ENCODE measurements at regions not wholly inside any gene's neighbourhood (a gene's known extent, or its start where the extent isn't known, plus 50 kb on each side); places are given as distances from the start of the nearest gene placed in this dataset.

- Histone ChIP-seq H3K79me2 (ENCODE audit: low read depth) (no peaks in the 10 kb centered on the region), H3K9me3 (ENCODE audit: insufficient read depth, low read depth) (no peaks in the 10 kb centered on the region), H3K36me3 (ENCODE audit: low read depth) (no peaks in the 10 kb centered on the region), H3K4me3 (no peak overlapping the region), H3K4me1 (replicated peaks; ENCODE audit: insufficient read depth) (peaks cover 14% of the 10 kb centered on the region), H3K27ac (no peak overlapping the region), H3K9me2 (ENCODE audit: insufficient read depth) (no peaks in the 10 kb centered on the region), H3F3A (ENCODE audit: insufficient read depth, low read depth) (no peaks in the 10 kb centered on the region), H3K4me2 (no peak overlapping the region), H2AFZ (no peak overlapping the region), H4K20me1 (ENCODE audit: insufficient read depth) (no peaks in the 10 kb centered on the region), H3K27me3 (ENCODE audit: insufficient read depth, low read depth) (peaks cover 67% of the 10 kb centered on the region)
- ChIA-PET POLR2A (ENCODE audit: unreplicated experiment) (no interaction called here), CTCF (interaction anchor here (0.6 kb wide), 1 partner anchor 576 kb away, joined by 4 read pairs; no protein-coding TSS in a partner anchor)
- no TSS peak for BruUV-seq (replicated peaks)
- no peak for TF ChIP-seq EZH2 (IDR thresholded peaks at IDR 0.05; ENCODE audit: low read depth)
- TF ChIP-seq, protein P1, sequence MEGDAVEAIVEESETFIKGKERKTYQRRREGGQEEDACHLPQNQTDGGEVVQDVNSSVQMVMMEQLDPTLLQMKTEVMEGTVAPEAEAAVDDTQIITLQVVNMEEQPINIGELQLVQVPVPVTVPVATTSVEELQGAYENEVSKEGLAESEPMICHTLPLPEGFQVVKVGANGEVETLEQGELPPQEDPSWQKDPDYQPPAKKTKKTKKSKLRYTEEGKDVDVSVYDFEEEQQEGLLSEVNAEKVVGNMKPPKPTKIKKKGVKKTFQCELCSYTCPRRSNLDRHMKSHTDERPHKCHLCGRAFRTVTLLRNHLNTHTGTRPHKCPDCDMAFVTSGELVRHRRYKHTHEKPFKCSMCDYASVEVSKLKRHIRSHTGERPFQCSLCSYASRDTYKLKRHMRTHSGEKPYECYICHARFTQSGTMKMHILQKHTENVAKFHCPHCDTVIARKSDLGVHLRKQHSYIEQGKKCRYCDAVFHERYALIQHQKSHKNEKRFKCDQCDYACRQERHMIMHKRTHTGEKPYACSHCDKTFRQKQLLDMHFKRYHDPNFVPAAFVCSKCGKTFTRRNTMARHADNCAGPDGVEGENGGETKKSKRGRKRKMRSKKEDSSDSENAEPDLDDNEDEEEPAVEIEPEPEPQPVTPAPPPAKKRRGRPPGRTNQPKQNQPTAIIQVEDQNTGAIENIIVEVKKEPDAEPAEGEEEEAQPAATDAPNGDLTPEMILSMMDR (conservative IDR thresholded peaks at IDR 0.05), result no peak
- DNase-seq, result no peak
- intact Hi-C loops (cut with micrococcal nuclease; ENCODE audit: unreplicated experiment), result no loop called here
These were observed 84.9 kb upstream of the MLN start for GRCh38 chr6:33888664-33889200.

DNA sequence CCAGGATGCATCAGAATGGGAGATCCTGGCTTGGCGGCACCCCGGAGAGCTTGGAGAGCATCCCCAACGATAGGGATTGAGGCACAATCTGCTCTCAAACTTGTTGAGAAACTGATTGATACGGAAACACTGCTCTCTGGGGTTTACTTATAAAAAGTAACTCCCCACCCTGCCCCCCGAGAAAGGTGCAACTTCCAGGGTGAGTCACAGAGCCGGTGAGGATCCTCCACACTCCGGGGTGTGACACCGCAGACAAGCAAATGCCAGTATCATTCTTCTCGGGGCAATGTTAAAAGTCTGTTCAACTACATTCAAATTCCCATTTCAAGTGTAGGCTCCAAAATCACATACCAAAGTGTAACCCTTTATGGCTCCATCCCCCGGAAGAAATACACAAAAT, 84.4 kb upstream of the MLN start:
- ChIA-PET CTCF (interaction anchor here (0.6 kb wide), 1 partner anchor 575 kb away, joined by 4 read pairs; no protein-coding TSS in a partner anchor), POLR2A (ENCODE audit: unreplicated experiment) (no interaction called here)
- H3K4me2 ChIP-seq, result no peak overlapping the region
- DNase-seq, result no peak
- no TSS peak for BruUV-seq (replicated peaks)
- H2AFZ ChIP-seq, result no peak overlapping the region
- H3K27ac ChIP-seq, result no peak overlapping the region
- no peaks in the 10 kb centered on the region for H3F3A ChIP-seq (ENCODE audit: insufficient read depth, low read depth)
- no peak overlapping the region for H3K4me3 ChIP-seq
- peaks cover 14% of the 10 kb centered on the region for H3K4me1 ChIP-seq (replicated peaks; ENCODE audit: insufficient read depth)
- H3K36me3 ChIP-seq (ENCODE audit: low read depth), result no peaks in the 10 kb centered on the region
- no peaks in the 10 kb centered on the region for H3K79me2 ChIP-seq (ENCODE audit: low read depth)
- no peak for TF ChIP-seq EZH2 (IDR thresholded peaks at IDR 0.05; ENCODE audit: low read depth)
- TF ChIP-seq, protein P1 (conservative IDR thresholded peaks at IDR 0.05), result no peak
- H3K27me3 ChIP-seq (ENCODE audit: insufficient read depth, low read depth), result peaks cover 61% of the 10 kb centered on the region
- H3K9me2 ChIP-seq (ENCODE audit: insufficient read depth), result no peaks in the 10 kb centered on the region
- H4K20me1 ChIP-seq (ENCODE audit: insufficient read depth), result no peaks in the 10 kb centered on the region
- intact Hi-C loops (cut with micrococcal nuclease; ENCODE audit: unreplicated experiment), result no loop called here
- H3K9me3 ChIP-seq (ENCODE audit: insufficient read depth, low read depth), result no peaks in the 10 kb centered on the region

- peaks cover 14% of the 10 kb centered on the region for H3K4me1 ChIP-seq (replicated peaks; ENCODE audit: insufficient read depth)
- no peaks in the 10 kb centered on the region for H4K20me1 ChIP-seq (ENCODE audit: insufficient read depth)
- no peaks in the 10 kb centered on the region for H3K79me2 ChIP-seq (ENCODE audit: low read depth)
- no peak overlapping the region for H3K4me3 ChIP-seq
- peaks cover 52% of the 10 kb centered on the region for H3K27me3 ChIP-seq (ENCODE audit: insufficient read depth, low read depth)
- no peak overlapping the region for H2AFZ ChIP-seq
- intact Hi-C loops (cut with micrococcal nuclease; ENCODE audit: unreplicated experiment), result no loop called here
- no peak for TF ChIP-seq EZH2 (IDR thresholded peaks at IDR 0.05; ENCODE audit: low read depth)
- TF ChIP-seq, protein P1 (conservative IDR thresholded peaks at IDR 0.05), result no peak
- BruUV-seq (replicated peaks), result no TSS peak
- H3K9me2 ChIP-seq (ENCODE audit: insufficient read depth), result no peaks in the 10 kb centered on the region
- H3K4me2 ChIP-seq, result no peak overlapping the region
- no peaks in the 10 kb centered on the region for H3F3A ChIP-seq (ENCODE audit: insufficient read depth, low read depth)
- DNase-seq, result no peak
- H3K9me3 ChIP-seq (ENCODE audit: insufficient read depth, low read depth), result no peaks in the 10 kb centered on the region
- CTCF ChIA-PET, result no interaction called here
- no peak overlapping the region for H3K27ac ChIP-seq
- H3K36me3 ChIP-seq (ENCODE audit: low read depth), result no peaks in the 10 kb centered on the region
- POLR2A ChIA-PET (ENCODE audit: unreplicated experiment), result no interaction called here
These were observed 82.9 kb upstream of the MLN start for GRCh38 chr6:33886673-33887144.
